ENCODE measurements at regions not wholly inside any gene's neighbourhood (a gene's known extent, or its start where the extent isn't known, plus 50 kb on each side); places are given as distances from the start of the nearest gene placed in this dataset.
"Not testable (repeated sequence)": the region's sequence is repeated elsewhere in the genome, so short reads cannot be mapped to it uniquely, and the experiment has no call there.

DNA sequence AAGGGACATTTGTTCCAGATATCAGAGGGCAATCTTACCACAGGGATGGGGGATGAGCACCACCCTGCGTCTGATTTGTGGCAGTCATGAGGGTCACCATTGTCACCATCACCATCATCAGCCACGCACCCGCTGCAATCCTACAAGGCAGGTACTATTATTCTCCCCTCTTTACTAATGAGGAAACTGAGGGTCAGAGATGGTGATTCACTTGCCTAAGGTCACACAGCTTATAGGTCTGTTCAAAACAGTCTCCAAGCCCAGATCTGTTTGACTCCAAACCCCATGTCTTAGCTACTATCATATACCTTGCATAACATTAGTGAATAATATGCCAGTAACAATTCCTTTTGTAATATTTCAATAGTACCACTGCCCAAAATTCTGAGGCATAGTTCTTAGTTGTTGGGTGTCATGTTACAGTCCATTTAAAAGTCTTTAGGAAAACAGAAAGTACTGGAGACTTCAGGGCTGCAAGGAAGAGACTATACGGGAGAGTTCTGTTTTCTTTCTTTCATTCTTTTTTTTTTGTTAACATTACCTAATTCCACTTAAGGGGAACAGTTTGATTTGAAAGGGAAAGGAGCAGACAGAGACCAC is 166.4 kb downstream of the C16orf95 start:
- no peak for DNase-seq (ENCODE audit: low read depth in 3 of 3)

- DNase-seq (ENCODE audit: low read depth in 3 of 3) = no peak
Measured at GRCh38 chr16:87152221-87152755, 164.9 kb downstream of the C16orf95 start.

DNA sequence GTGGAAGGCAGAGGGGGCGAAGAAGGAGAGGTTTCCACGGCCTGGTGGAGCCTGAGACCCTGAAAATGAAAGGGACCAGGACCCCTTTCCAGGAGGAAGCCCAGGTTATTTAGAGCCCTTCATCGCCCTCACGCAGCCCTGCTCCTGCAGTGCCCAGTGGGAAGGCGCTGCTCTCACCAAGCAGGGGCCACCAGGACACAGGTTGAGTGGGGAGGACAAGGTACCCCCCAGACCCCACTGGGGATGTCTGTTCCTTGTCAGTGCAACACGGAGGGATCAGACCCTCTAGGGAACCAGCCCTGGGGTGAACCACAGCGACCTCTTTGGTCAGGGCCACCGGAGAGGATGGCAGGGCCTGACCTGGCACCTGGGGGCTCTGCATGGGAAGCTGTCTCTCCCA is 163.9 kb downstream of the C16orf95 start:
- DNase-seq (ENCODE audit: low read depth in 3 of 3) = no peak

DNA sequence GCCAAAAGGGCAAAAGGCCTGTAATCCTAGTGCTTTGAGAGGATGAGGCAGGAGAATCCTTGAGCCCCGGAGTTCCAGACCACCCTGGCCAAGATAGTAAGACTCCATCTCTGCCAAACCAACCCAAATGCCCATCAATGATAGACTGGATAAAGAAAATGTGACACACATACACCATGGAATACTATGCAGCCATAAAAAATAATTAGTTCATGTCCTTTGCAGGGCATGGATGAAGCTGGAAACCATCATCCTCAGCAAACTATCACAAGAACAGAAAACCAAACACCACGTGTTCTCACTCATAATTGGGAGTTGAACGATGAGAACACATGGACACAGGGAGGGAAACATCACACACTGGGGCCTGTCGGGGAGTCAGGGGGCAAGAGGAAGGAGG is 161.9 kb downstream of the C16orf95 start:
- not testable (repeated sequence) for DNase-seq (ENCODE audit: low read depth in 3 of 3)

DNA sequence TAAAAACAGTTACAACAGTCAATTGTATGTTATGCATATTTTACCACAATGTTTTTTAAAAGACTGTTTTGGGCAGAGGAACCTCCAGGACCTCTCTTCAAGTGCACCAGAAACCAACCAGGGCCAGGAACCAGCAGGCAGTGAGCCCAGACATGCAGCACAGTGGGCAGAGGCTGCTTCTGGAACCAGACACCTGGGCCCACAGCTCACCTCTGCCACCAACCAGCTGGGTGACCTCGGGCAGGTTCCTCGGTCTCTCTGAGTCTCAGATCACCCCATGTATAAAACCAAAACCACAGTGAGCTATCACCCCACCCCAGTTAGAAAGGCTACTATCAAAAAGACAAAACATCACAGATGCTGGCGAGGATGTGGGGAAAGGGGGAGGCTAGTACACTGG is 161.0 kb downstream of the C16orf95 start:
- DNase-seq (ENCODE audit: low read depth in 3 of 3) = no peak

DNA sequence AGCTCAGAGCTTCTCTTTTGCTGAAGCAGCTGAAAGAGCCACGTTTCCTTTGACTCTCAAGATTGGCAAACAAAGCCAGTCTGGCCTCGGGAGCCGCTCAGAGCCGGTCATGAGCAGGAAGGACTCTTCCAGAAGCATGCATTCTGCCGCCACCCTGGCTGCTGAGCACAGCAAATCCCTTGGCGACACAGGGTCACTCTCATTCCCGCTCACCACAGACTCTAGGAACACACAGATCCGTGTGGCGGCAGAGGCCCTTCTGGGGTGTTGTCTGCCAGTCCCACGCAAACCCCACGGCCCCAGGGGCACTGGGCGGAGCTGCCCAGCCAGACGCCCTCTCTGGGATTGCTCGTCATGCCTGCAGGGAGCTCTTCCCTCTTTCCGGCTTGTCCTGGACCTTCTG is 157.0 kb downstream of the C16orf95 start:
- no peak for DNase-seq (ENCODE audit: low read depth in 3 of 3)

DNA sequence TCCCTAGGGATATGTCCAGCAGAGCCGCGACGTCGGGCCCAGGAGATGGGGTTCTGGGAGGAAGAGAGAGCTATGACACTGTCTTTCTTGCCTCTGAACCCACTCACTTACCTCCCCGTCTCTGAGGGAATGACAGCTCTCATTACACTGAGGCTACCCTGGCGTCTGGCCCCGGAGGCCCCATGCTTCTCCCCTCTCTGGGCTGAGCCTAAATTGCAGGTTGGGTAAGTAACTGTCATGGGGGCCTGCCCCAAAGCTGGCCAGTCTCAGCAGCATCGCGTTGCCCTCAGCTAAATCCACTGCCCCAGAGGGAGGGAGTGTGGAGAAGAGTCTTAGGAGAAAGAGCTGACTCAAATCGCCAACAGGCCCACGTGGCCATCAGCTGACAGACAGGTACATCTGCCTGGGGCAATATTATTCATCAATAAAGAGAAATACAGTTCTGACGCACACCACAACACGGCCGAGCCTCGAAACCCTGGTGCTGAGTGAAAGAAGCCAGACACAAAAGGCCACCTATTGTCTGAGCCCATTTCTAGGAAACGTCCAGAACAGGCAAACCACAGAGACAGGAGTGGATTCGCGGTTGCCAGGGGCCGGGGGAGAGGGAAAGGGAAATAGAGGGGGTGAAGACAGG is 156.4 kb downstream of the C16orf95 start:
- no peak for DNase-seq (ENCODE audit: low read depth in 3 of 3)

DNA sequence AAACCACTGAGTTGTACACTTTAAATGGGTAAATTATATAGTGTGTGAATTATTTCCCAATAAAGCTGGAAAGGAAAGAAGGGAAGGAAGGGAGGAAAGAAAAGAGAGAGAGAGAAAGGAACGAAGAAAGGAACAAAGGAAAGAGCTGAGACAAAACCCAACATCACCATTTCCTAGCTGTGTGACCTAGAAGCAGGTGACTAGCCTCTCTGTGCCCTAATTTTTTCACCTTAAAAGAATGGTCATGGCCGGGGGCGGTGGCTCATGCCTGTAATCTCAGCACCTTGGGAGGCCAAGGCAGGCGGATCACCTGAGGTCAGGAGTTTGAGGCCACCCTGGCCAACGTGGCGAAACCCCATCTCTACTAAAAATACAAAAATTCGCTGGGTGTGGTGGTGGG is 155.8 kb downstream of the C16orf95 start:
- not testable (repeated sequence) for DNase-seq (ENCODE audit: low read depth in 3 of 3)

- no peak for DNase-seq (ENCODE audit: low read depth in 3 of 3)
Measured at GRCh38 chr16:87161822-87162676, 155.1 kb downstream of the C16orf95 start.

- not testable (repeated sequence) for DNase-seq (ENCODE audit: low read depth in 3 of 3)
Measured at GRCh38 chr16:87162799-87163198, 154.4 kb downstream of the C16orf95 start.

GRCh38 chr16:87163637-87164036 is 153.6 kb downstream of the C16orf95 start:
- DNase-seq (ENCODE audit: low read depth in 3 of 3) = no peak

GRCh38 chr16:87165151-87165550 is 152.0 kb downstream of the C16orf95 start:
- no peak for DNase-seq (ENCODE audit: low read depth in 3 of 3)

DNA sequence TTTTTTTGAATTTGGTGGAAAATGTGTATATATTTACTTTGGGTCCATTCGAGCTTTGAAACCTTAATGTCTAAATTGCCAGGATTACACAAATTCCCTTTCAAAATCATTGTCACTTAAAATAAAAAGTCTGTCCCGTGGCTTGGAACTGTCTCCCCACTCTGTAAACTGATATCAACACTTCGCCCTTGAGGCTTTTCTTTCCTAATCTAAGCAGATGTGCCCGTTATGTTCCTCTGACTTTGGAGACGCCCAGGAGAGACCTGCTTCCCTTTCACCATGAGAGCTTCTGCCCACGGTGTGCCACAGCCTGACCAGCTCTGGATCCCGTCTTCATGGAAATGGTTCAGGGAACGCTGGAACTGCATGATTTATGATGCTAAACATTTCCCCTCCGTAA is 151.3 kb downstream of the C16orf95 start:
- no peak for DNase-seq (ENCODE audit: low read depth in 3 of 3)

- no peak for DNase-seq (ENCODE audit: low read depth in 3 of 3)
Measured at GRCh38 chr16:87166321-87166720, 150.9 kb downstream of the C16orf95 start.

GRCh38 chr16:87166934-87167333 is 150.3 kb downstream of the C16orf95 start:
- DNase-seq (ENCODE audit: low read depth in 3 of 3) = no peak

GRCh38 chr16:87169509-87169995 is 147.6 kb downstream of the C16orf95 start:
- no peak for DNase-seq (ENCODE audit: low read depth in 3 of 3)

DNA sequence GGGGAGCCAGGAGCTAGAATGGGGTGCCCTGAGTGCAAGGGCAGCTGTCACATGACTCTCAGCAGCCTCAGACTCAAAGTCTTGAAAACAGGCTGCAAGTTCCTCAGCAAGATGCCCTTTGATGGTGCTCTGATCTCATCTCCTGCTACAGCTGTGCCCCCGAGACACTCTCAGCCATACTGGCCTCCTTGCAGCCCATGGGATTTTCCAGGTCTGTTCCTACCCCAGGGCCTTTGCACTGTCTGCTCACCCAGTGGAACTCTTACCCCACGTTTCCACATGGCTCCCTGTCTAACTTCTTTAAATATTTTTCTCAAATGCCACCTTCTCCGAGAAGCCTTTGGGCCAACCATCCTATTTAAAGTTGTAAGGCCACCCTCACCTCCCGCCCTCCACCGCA is 146.9 kb downstream of the C16orf95 start:
- no peak for DNase-seq (ENCODE audit: low read depth in 3 of 3)

DNA sequence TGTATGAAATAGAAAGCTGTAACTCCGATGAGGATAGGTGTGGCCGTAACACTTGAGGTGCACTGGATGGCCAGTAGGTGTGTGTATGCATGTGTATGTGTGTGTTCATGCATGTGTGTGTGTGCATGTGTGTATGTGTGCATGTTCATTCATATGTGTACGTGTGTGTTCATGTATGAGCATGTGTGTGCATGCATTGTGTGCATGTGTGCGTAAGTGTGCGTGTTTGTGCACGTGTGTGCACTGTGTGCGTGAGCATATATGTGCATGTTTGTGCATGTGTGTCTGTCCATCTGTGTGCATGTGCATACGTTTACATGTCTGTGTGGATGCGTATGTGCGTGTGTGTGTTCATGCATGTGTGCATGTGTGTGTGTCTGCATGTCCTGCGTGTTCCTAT is 145.5 kb downstream of the C16orf95 start:
- no peak for DNase-seq (ENCODE audit: low read depth in 3 of 3)

GRCh38 chr16:87172632-87173031 is 144.6 kb downstream of the C16orf95 start:
- no peak for DNase-seq (ENCODE audit: low read depth in 3 of 3)

DNA sequence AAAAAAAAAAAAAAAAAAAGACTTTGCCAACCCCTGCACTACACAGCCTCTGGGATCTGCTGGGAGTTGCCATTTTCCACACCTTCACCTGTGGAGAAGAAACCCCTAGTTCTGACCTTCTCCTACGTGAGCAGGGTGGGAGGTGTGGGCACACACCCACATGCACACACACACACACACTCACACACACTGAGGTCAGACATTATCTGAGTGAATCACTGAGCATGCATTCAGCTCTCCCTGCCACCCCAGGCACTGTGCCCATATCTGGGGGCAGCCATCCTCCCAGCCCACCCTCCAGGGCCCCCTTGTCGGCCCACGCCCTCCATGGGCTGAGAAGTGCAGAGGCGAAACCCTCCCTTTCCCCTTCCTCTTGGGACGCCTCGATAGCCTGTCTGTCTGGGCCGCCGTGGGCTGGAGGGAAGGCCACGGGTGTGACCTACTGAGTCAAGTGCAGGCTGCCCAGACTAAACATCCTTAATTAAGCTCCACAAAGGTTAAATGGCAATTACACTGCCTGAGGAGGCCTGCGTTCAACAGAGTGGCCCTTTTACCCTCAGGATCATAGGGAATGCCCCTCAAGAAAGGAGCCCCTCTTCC is 143.8 kb downstream of the C16orf95 start:
- no peak for DNase-seq (ENCODE audit: low read depth in 3 of 3)

GRCh38 chr16:87174061-87174460 is 143.1 kb downstream of the C16orf95 start:
- no peak for DNase-seq (ENCODE audit: low read depth in 3 of 3)

DNA sequence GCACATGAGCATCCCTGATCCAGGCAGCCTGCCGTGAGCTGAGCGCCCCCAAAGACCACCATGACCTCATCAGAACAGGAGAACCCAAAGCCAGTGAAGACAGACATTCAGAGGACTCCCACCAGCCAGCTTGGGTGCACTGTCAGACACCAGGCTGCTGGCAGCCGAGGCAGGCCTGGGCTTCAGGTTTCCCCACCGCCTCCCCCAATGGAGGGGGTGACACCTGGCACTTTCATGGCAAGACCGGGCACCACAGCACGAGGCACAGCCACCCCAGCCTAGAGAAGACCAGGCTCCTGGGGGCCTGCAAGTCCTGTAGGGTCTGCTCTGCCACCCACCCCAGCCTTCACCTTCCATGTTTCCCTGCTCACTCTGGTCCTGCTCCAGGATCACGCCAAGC is 140.5 kb downstream of the C16orf95 start:
- DNase-seq (ENCODE audit: low read depth in 3 of 3) = no peak

All from stimulated activated CD4-positive, alpha-beta T cell treated with anti-CD3 and anti-CD28 coated beads, TNF-alpha, amount 100 ng/mL, for 4 hours (primary cell).